HG03064 (cell line): ENCODE measurements at regions not wholly inside any gene's neighbourhood (a gene's known extent, or its start where the extent isn't known, plus 50 kb on each side); places are given as distances from the start of the nearest gene placed in this dataset.

Source experiments
- ATAC-seq: cut with Tn5 transposase; IDR thresholded peaks from one replicate; pipeline ENCODE4 v1.9.1; 2021; ENCODE audit warnings: low read depth; ENCODE audit not compliant: unreplicated experiment

DNA sequence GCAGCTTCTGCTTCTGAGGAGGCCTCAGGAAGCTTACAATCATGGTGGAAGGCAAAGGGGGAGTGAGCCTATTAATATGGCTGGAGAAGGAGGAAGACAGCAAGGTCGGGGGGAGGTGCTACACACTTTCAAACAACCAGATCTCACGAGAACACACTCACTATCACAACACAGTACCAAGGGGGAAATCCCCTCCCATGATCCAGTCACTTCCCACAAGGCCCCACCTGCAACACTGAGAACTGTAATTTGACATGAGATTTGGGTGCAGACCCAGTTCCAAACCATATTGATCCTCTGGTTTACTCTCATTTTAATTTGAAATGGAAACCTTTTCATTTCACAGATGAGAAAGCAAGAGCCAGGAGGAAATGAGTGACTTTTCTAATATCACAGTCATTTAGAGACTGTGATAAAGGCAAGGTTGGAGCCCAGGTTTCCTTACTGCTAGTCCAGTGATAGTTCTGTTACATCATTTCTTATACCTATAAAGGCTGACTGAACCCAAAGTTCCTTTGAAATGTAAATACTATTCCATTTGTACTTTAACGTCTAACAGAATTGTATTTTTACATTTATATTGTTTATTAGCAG lies 105.8 kb upstream of the GAP43 start:
- ATAC-seq, result no peak

DNA sequence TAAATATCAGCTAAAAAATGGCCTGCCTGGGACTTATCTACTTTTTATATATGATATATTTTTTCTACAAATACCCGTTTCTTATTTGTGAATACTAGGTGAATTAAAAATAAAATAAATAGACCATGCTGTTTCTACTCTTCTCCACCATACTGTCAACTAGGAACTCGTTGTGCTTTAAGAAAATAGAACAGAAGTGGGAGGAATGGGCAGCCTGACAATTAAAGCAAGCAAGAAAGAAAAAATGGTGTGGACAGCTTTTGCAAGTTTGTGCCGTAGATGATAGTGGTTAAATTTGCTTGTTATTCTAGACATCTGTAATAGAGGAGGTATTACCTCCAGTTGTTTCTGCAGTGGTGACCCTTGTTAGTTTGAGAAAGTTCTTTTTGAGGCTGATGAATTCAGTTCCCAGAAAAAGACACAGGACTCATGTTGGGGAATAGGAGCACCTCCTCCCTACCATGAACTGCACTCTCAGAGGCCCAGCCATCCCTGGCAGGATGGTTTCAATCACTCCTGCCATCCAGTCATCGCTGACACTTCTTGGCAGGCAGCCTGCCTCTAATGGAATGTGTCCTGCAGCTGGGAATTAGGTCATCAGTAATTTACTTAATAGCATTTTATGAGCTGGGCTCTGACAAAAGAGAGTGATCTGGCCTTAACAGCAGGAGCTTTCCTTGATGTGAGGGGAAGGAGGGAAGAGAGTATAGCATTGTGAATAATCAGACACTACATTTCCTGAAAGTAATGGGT lies 105.0 kb upstream of the GAP43 start:
- ATAC-seq, result no peak

DNA sequence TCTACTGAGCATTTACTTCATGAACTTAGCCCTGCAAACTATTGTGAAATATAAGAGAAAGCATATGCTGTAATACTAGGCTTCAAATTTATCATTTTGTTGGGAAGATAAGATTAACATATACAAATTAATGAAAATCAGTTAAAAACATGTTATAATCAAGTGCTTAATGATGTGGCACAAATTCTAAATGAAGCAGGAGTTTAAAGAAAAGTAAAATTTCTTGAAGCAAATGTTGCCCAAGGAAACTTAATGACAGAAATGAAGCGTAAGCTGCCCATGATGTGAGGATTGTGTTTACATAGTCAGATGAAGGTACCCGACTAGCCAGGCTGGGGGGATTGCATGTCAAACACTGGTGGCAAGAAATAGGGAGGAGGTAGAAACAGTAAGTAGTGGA lies 103.1 kb upstream of the GAP43 start:
- no peak for ATAC-seq

DNA sequence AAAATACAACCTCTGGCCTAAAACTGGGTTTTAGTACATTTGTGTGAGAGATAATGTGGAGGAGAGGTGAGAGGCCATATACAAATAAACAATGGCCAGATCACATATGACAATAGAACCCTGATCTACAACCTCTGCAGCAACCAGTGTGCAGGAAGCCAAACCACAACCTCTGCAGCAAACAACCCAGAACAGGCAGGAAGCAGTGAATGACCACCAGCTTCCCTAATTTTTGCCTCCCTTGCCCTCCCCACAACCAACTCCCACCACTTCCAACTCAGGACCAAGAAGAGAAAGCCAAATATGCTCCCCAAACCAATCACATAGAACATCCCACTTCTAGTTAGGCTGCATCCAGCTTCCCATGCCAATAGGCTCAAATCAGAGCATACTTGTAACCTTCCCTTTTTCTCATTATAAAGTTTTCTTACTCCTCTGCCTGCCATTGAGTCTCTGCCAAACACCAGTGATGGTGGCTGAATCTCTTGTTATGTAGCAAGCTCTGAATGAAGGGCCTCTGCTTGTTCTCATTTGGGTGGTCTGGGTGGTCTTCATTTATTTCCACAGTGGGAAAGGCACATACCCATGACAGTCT lies 102.6 kb upstream of the GAP43 start:
- no peak for ATAC-seq

DNA sequence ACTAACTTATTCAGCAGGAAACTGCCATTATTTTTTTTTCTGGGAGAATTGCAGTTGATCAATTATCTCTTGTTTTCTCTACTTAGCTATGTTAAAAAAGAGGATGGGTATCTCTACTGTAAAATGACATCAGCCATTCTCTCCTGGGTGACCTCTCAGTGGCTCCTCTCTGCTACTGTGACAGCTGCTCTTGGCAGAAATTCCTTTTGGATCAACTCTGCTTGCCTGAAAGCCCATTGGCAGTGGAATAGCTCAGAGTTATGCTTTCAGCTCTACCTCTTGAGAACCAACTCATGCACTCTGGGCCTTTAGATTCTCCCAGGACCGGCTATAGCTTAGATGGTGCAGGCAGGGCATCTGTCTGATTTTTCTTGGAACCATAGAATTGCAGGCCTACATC lies 99.9 kb upstream of the GAP43 start:
- no peak for ATAC-seq

DNA sequence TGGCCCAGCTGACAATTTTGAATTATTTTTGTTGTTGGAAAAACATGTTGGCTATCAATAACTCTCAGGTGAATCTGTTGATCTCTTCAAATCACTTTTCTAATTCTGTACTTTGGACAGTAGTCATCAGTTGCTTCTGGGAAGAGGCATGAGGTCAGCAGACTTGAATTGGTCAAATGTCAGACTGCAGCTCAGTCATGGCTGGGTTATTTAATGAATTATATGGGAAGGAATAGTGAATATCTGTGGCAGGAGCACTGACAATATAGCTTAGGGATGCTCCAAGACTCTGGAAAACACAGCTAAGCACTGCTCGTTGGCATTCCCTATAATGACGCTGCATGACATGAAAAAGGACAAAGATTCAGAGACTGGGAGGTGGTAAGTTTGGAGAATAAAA lies 98.8 kb upstream of the GAP43 start:
- ATAC-seq, result no peak

DNA sequence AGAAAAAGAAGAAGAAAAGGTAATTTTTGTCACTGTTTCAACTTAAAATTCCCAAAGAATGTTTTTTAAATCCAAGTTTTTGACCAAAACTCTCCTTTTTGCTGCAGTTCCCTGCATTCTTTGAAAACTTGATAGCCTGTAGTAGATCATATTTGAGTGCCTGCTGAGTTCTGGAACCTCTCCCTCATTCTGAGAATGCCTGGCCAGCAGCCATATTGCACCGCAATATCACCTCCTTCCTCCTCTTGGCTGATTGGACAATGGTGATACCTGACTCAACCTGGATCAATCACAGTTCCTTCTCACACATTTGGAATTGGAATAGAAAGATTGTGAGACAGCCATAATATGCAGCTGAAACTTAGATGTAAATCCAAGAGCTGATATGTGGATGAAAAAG lies 97.6 kb upstream of the GAP43 start:
- no peak for ATAC-seq

DNA sequence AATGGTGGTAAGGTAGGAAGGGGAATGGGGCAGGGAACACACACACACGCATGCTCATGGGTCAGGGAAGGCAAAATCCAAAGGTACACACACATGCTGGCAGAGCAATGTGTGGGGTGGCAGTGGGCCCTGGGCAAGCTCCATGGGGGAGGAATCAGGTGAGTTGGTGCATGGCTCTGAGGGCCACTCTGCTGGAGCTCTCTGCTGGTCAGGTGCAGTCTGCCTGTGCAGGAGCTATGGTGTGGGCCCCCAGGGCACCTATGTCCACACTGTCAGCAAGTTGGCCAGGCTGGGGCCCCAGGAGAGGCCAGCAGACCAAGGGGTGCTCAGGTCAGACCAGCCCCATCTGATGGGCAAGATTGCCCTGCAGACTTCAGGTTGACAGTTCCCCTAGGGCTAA lies 90.1 kb upstream of the GAP43 start:
- ATAC-seq, result no peak

DNA sequence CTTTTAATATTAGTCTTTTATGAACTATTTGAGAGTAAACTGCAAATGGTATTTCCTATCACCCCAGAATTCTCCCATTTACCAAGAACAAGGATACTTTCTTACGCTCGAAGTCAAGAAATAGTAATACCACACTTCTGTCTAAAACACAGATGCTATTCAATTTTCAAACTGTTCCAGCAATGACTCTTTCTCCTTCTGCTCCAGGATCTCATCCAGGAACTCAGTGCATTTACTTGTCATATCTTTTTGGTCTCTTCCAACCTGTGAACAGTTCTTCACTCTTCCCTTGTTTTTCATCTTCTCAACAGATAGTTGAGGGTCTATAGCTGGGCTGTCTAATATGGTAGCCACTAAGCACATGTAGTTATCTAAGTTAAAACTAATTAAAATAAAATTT lies 87.1 kb upstream of the GAP43 start:
- no peak for ATAC-seq

DNA sequence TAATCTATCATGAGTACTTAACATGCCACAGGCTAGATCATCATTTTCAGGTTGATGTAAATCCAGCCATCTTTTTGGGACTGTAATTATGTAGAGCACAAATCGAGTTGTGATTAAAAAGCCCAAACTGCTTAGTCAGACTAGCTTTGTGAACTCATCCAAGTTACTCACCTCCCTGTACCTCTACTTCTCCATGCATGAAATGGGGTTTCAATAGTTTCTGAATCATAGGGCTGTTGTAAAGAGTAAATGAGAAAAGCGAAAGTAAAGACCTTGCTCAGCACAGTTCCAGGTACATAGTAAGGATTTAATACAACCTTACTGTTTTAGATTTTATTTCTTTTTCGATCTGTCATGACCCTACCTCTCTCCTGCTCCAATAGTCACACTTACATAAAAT lies 85.6 kb upstream of the GAP43 start:
- ATAC-seq, result no peak

DNA sequence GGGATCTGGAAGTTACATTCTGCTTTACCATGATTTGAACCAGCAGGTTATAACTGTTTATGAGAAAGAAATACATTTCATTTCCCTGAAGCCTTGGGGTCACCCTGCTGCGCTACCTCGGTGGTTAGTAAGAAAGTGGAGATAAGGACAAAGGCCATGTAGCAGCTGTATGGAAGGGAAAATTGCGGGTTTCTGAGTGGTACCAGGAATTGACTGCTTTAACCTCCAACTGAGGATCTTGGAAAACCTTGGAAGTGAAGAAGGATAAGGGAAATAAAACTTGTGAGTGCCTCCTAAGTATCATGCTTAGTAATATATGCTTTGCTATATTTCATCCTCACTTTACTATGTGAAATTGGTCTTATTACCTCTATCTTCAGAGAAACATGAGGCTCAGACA lies 76.1 kb upstream of the GAP43 start:
- ATAC-seq, result no peak

DNA sequence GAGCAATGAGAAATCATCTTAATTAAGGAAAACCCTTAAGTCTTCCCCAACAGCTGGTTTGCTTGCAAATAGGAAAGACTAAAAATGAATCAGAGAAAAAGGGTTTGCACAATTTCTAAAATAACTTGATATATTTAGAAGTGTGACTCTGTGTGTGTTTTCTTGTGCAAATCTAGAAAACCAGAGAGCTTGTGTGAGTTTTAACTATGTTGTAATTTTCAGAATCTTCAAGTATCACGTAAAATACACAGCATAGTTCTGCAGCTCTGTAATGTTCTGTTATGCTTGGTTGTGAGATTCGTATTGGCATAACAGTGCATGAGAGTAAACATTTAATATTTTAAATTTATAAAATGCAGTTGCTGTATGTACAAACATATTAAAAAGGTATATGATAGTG lies 74.7 kb upstream of the GAP43 start:
- no peak for ATAC-seq

DNA sequence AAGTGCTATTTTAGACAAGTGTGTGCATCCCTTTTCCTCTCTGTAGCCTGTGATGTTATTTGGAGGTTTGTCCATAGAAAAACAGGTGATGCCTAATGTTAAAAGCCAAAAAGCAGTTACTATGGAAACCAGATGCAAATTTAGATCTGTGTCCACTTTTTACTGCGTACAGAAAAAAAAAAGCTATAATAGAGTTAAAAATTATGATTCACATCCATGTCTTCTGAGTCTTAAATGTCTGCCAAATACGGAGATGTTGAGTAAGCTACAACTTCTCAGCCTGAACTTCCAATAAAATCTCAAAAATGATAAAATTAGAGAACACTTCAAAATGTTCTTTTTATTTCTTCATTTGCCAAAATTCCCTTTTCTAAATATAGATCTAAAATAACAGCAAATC lies 74.2 kb upstream of the GAP43 start:
- no peak for ATAC-seq

DNA sequence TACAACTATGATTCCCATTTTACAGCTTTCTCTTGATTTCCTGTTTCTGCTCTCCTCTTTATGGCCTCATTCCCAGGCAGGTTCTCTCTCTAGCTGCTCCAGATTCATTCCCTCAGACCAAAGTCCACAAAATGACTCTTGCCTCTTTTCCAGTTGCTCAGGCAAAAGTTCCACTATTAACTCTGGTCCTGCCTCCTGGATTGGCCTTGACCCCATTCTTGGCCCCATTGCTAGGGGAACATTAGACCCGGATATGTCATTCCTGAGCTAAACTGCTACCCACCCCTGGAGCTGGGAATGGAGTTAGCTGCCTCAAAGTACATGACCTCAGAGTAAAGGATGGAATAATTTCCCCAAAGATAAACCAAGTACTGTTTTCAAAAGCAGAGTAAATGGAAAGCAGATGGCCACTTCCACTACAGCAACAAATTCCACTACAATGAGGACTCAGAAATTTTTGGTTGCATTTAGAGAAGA lies 73.0 kb upstream of the GAP43 start:
- no peak for ATAC-seq

DNA sequence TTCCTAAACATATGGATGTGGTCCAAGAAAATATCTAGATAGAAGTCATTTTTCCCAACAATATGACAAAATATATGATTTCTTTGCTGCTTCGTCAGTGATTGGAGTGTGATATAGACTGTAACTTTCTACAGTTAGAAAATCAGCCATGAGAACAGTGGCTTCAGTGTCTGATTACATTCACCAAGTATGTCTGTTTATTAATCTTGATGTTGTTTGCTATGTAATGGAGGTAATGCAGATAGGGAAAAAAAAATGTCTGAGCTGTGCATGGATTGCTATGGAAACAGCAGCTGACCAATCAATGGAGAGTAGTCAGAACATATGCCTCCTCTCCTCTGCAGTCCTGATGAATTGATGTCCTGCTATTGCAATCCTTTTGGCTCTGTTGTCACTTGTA lies 72.3 kb upstream of the GAP43 start:
- no peak for ATAC-seq

DNA sequence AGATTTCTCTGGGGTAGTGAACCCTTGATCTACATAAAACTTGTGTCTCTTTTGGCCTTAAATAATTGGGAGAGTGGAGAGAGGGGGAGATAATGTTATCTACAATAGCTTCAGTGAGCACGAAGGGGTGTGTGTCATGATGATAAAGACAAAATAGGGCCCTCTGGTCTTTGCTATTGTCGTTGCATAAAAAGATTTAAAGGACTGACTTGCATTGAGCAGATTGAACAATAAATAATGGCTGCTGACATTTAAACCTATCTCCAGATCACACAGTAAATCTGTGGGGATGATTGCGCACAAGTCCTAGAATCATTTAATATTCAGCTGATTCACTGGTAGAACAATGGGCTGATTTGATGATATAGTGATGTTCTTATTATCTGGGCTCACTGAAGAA lies 71.3 kb upstream of the GAP43 start:
- ATAC-seq, result no peak

DNA sequence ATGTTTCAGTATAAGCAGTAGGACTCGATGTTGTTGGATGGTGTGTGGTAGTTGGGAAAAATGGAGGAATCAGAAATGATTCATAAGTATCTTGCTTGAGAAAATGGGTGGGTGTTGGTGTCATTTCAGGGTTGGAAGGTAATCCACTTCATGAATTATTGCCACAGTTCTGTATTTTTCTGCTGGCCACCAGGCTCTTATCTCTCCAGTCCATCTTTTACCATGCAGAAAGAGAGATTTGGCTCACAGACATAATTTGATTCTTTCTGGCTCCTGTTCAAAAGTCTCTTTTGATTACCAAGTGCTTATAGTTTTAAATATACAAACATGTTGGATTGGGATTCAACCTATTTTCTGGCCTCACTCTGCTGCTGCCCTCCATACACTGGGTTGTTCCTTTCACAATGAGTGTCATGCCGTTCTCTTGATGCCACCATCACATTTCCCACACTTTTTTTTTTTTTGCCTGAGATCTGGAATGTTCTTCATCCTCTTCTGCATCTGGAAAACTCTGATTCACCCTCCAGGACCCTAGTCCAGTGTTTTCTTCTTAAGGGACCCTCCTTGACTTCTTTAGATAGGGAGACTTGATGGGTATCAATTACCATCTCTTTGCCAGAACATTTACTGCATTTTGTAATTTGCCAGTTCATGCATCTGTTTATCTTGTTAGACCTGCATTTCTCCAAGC lies 69.4 kb upstream of the GAP43 start:
- ATAC-seq, result no peak

DNA sequence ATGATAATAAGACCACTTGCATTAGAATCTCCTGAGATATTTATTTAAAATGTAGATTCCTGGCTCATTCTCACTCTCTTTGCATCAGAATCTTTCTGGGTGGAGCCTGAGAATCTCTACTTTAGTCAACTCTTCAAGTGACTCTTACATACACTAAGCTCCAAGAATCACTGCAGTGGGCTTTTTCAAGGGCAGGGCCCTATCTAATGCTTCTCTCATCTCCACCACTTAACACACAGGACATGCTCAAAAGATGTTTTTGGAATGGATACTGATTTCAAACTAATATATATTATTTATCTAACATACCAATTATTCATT lies 68.9 kb upstream of the GAP43 start:
- ATAC-seq, result no peak

DNA sequence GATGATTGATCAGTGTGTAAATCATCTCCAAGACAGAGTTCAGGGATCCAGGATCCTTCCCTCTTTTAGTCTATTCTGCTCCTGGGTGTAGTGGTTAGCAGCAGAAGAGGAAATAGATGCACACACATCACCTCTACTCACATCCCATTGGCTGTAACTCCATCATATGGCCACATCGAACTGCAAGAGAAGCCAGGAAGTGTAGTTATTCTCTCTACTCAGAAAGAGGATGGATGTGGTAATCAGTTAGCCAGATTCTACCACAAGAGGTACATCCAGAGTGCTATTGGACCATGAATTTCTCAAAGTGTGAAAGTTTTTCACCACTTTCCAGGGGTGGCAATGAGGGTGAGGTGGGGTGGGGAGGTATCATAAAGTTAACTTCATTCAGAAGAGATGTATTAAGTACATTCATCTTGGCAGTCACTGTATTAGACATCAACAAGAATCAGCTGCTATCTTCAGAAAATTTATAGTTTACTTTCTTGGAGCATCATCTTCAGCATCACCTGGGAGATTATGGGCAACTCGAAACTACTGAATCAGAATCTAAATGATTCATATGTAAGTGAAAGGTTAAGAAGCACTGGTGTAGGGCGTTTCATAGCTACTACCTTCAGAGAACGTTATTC lies 60.6 kb upstream of the GAP43 start:
- no peak for ATAC-seq

DNA sequence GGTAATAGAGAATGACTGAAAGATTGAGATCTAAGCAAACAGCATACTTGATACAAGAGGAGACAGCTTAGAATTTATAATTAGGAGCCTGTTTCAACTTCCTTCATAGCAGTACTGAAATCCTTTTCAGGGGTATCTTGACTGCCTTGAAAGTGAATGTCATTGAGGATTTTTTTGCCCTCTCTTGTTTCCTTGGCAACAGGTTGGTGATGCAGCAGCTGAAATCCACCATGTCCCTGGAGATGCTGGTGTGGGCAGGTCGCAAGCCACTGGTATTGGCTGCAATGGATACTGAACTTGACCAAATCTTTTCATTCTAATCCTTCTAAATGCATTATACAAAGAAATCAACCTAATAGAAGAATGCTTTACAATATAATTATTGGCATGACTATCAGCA lies 59.3 kb upstream of the GAP43 start:
- no peak for ATAC-seq

DNA sequence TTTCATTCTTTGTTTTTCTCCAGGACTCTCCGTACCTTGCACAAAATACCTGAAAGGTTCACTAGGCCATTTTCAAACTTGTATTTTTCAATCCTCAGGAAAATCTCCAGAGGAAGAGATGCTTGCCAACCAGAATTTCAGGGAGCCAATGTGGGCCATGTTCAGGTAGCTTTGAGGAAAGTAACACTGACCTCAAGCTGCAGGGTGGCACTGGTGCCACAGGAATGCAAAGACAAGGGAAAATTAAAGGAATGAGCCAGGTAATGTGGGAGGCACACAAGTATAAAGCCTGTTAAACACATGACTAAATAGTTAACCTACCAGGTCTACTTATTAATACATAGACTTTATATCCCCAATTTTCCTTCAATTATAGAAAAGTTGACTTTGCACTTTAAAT lies 51.9 kb upstream of the GAP43 start:
- ATAC-seq, result no peak
